ENCODE measurements at regions not wholly inside any gene's neighbourhood (a gene's known extent, or its start where the extent isn't known, plus 50 kb on each side); places are given as distances from the start of the nearest gene placed in this dataset.
"Not testable (repeated sequence)": the region's sequence is repeated elsewhere in the genome, so short reads cannot be mapped to it uniquely, and the experiment has no call there.

DNA sequence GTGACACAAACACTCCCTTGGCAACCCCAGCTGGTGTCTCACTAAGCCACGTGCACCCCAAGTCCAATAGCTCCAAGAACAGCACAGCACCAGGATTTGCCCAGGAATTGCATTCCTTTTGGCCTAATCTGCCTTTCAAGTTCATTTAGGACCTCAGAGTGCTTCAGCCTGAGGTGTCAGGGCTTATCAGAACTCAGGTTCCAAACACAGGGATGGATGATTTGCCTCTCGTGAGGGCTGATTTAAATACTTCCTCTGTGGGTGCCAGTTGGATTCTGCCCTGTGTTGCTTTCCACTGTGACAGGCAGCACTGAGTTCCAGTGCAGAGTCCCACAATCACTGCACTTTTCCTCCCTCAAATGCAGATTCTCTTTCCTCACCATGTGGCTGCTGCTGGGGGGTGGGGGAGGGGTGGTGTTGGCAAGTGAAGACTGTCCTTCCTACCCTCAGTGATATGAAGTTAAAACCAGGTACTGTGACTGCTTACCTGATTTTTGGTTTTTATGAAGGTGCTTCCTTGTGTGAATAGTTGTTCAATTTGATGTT, 204.3 kb upstream of the STAC start:
- FAIRE-seq, result no peak
- no peak for DNase-seq (ENCODE audit: low spot score in 2 of 2)

DNA sequence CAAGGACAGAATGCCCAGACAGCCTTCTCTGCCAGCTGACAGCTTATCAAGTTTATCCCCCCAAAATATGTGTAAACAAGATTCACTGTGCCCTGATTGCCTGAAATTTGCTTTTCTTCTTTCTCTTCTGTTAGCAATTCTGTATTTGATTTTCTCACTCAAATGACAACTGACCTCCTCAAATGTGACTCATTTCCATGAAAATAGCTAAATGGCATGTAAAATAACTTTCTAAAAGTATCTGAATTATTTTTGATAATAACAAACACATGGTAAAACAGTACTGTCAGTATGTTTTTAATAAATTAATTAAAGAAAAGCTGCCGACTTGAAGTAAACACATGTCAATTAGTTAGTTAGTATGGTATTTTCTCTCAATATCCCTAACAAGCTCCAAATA, 202.3 kb upstream of the STAC start:
- FAIRE-seq (no peak), DNase-seq (ENCODE audit: low spot score in 2 of 2) (no peak)

DNA sequence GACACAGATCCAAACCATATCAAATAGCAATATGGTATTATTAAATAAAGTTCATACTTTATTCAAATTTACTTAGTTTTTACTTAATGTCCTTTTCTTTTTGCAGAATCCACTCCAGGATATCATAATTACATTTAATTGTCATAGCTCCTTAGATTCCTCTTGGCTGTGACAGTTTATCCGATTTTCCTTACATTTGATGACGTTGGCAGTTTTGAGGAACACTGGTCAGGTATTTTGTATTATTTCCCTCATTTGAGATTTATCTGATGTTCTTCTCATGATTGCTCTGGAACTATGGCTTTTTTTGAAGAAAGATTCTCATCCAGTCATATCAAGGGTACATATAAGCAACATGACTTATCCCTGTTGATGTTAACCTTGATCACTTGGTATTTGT, 198.3 kb upstream of the STAC start:
- DNase-seq (ENCODE audit: low spot score in 2 of 2) (no peak), FAIRE-seq (no peak)

DNA sequence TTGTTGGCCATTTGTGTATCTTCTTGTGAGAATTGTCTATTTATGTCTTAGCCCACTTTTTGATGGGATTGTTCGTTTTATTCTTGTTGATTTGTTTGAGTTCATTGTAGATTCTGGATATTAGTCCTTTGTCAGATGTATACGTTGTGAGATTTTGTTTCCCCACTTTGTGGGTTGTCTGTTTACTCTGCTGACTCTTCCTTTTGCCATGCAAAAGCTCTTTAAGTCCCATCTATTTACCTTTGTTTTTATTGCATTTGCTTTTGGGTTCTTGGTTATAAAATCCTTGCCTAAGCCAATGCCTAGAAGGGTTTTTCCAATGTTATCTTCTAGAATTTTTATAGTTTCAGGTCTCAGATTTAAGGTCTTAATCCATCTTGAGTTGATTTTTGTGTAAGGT, 193.1 kb upstream of the STAC start:
- DNase-seq (ENCODE audit: low spot score in 2 of 2); FAIRE-seq: not testable (repeated sequence)

DNA sequence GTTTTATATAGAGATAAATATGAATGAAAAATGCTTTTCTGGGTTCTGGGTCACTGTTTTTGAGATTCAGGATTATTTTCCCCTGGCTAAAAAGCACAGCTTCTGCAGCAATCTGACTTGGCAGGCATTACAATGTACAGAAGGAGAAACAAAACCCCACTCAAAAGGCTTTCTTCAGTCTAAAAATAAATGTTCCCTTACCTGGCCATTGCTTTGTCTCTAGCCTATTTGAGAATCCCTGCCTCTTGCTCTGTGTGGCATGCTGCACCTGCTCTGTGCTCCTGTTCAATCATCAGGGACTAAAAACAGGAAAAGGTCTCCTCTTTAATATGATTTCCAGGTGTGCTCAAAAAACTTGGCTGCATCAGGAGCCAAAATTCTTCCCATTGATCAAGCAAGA, 187.4 kb upstream of the STAC start:
- FAIRE-seq (no peak), DNase-seq (ENCODE audit: low spot score in 2 of 2) (no peak)

DNA sequence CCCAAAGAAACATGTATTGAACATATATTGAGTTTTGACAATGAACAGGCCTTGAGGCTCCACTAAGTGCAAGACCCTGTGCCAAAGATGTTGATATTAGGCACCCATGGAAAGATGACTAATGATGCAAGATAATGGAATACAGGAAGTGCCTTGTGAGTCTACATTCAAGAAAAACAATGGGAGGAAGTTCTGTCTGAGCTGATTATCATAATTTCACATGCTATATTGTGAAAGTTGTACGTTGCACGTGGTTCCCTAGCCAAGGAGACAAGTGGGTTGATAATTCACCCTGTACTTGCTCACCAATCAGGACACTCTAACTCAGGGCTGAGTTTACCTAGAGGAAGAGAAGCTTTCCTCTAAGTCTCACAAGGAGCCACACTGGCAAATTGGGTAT, 186.9 kb upstream of the STAC start:
- FAIRE-seq, result no peak

DNA sequence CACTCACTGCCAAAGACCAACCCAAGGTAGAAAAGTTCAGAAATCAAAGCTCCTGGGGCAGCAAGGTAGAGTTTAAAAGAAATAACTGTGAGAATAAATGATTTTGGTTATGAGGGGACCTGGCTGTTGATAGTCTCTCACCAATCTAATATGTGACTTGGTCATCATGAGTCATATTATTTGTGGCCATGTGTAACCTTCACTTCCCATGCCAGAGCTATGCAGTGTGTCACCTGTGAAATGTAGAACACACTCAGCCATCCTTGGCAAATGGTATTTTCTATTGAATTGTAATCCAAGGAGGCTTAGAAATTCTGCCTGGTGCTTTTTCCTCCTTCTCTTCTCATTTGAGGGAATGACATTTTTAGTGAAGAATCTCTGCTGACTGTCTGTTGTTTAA, 184.2 kb upstream of the STAC start:
- no peak for DNase-seq (ENCODE audit: low spot score in 2 of 2)
- no peak for FAIRE-seq

More for the DNA sequence above, 186.9 kb upstream of the STAC start:
- no peak for DNase-seq (ENCODE audit: low spot score in 2 of 2)

DNA sequence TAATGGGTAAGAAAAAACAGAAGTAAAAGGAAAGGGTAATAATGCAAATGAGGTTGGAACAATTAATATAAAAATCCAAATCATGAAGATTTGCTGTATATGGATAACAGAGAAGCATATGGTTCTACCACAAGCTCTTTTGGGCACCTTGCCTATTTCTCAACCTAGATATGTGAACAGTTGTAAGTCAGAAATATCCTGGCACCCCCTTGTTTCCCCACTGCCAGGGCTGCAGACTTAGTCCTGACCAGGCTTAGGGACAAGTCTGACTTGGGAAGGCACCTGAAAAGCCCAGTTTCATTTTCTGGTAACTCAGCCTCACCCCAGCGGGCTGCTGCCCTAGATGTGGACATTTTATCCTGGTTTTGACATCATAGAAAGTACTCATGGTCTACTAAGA, 183.2 kb upstream of the STAC start:
- FAIRE-seq (no peak), DNase-seq (ENCODE audit: low spot score in 2 of 2) (no peak)

DNA sequence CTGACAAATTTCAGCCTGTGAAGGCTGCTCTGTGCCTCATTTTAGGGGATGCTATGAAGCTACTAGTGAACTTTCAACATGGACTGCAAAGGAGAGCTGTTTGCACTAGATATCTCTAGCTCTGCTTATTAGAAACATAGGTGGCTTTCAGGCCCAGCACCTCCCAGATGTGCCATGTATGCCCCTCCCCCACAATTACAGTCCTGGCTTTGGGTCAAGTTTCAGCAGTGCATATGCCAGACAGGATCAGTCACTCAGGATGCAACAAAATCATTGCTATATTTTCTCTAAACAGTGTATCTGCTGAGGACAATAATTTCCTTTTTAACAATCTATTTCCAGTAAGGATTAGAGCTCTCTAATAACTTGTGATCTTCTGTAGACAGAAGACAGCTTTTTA, 178.8 kb upstream of the STAC start:
- DNase-seq (ENCODE audit: low spot score in 2 of 2), result no peak
- FAIRE-seq, result no peak

DNA sequence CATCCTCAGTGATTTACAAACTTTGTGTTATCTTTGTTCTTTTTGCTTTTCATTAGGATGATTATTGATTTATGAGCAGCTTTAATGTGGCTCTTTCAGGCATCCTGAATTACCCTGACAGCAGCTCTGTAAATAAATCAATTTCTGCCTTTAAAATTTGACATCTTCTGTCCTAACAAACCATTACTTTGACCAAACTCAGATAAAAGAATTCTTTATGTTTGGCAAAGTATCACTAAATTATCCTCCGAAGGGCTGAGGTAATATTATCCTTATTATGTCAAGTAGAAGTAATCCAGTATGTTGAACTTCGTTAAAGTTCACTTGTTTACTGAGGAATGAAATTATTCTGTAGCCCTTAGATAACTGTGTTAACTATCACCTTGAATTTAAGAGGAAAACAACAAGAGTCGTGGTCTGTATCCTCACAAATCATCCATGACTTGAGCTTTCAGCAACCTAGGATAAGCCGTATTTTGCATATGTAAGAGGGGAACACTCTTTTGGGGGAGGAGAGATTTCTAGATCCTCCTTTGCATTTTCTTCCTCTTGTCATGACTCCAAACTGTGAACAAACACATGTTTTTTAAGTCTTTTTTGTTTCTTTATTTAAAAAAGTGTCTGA, 173.2 kb upstream of the STAC start:
- DNase-seq (ENCODE audit: low spot score in 2 of 2), result no peak
- no peak for FAIRE-seq

DNA sequence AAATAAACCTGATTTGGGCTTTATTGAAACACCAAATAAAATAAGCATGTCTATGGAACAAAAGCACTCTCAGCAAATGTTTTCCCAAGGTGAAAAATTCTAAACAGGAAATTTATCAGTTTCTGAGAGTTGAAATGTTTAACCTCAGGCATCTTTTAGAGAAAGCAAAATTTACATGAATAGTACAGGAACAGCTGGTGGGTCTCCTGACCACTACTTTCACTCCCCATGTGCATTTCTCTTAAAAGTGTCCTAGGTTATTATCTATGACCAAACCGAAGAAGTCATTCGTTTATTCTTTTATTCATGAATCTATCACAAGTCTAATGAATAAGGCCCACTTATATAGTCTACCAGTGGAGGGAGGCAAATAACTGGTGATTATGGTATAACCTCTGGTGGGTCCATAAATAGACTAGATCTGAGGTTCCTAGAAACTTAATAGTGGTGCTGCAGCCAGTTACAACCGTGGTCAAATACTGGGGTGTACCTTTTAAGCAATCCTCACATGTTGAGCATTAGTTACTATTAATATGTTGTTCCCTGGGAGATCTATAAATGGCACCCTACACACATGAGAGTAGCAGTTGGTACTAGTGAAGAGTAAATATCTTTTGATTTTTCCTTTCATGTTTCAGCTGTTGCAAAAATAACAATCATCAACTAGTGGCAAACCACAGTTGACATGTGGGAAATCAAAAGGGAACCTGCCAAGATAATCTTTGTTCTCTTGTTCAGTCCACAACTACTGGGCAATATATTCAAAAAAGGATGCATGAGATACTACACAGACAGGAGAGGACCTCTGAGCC, 169.3 kb upstream of the STAC start:
- DNase-seq (ENCODE audit: low spot score in 2 of 2) (no peak), FAIRE-seq (no peak)

DNA sequence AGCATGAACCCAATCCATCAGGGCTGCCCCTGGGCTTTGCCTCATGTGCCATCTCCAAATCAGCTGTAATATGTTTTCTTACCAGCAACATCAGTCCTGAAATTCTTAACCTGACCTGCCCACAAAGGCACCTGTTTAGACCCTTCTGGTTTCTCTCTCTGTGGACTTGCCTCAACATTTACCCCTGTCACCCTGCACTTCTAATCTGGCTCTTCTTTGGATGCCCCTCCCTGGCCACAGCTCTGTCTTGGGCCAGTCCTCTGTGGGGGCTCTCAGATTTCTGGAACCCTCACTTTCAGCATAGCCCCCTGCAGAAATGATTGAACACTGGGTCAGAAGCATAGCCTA, 168.7 kb upstream of the STAC start:
- DNase-seq (ENCODE audit: low spot score in 2 of 2) (no peak), FAIRE-seq (no peak)

DNA sequence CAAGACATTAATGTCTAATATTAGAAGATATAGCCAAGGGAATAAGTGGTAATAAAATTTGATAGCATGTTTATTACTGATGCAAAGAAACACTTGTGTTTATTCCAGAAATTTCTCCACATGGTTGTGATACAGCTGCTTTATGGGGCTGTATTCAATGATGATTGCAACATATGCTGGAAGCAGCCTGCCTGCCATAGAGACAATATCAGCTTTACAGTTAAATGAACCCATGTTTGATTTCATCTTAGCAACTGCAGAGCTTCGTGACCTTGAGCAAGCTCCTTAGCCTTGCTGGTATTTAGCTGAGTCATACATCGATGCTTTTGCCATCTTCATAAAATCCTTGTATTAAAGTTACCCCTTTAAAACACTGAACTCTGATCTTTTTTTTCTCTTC, 168.1 kb upstream of the STAC start:
- FAIRE-seq, result no peak

DNA sequence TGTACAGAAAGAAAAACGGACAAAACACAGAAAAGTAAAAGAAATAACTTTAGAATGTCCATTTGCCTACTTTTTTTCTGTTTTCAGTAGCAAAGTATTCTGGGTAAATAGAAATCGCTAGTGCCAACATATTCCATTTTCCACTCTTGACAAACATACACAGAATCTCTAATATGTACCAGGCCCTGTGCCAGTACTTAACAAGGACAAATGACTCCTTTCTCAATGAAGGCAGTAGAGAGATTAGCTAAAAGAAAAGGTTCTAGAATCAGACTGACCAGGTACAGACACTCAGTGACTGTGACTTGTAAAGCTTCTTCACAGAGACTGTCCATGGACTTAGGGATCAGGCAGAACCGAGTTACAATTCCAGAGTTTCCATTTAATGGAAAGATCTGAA, 165.8 kb upstream of the STAC start:
- FAIRE-seq, result no peak
- DNase-seq (ENCODE audit: low spot score in 2 of 2), result no peak

More for the DNA sequence above, 168.1 kb upstream of the STAC start:
- DNase-seq (ENCODE audit: low spot score in 2 of 2), result no peak

DNA sequence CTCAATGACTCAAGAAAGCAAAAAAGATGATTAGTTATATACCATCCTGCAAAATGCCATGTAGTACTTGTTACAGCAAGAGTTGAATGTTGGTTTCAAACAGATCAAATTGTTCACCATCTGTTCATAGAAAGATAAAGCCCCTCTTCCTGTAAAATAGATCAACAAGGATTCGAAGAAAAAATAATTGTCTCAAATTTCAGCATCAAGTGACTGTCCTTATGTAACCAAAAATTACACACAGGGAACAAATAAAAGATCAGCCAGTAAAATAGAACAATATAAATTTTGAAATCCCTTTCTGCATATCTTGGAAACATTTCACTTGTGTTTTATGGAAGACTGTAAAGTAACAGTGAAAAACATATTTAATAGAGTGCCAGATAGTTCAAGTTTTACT, 165.1 kb upstream of the STAC start:
- FAIRE-seq, result no peak

DNA sequence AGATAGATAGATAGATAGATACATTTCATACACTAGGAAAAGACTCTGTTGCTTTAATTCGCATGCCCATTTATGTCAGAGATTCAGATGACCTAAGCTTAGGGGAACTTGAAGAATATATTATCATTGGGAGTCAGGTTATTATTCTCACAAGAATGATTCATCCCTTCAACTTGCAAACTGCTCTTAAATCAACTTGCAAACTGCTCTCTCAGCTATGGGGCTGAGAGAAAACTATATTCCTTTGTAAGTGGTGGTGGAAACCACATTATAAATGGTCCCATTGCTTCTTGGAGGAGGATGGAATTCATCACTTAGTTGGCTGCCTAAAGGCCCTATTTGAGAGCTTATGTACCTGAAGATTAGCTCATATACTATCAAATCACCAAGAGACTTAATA, 160.9 kb upstream of the STAC start:
- DNase-seq (ENCODE audit: low spot score in 2 of 2), result no peak
- no peak for FAIRE-seq

More for the DNA sequence above, 165.1 kb upstream of the STAC start:
- DNase-seq (ENCODE audit: low spot score in 2 of 2), result no peak

DNA sequence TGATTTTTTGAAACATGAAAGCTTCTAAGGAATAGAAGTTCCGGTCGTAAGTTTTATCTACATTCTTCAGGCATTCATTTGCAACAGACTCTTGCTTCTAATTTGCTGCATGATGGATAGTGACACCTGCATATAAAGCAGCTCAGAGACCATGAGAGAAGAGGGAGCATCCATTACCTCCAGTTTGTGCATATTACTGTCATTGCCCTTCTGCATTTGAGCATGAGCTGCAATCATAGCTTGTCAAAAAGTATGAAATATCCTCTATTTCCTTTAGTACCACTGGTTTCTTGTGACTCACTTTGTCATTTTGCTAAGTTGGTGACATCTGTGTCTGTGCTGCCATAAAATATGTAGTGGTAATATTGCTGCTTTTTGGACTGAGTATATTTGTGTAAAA, 160.1 kb upstream of the STAC start:
- FAIRE-seq (no peak), DNase-seq (ENCODE audit: low spot score in 2 of 2) (no peak)

DNA sequence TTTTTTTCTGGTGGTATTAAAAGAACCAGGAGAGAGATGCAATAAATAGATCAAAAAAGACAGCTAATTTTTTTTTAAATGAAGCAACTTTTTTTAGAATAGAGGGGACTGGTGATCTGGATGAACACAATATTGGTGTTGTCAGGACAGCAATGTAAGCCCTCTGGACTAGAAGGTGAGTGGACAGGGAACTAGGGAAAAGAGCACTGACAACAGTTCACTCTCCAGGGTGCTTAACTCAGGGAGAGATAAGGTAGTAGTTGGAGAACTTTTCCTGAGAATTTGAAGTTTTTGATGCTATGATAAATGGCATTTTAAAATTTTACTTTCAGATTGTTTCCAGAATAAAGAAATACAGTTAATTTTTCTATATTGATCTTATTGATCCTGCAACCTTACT, 158.3 kb upstream of the STAC start:
- FAIRE-seq (no peak), DNase-seq (ENCODE audit: low spot score in 2 of 2) (no peak)

DNA sequence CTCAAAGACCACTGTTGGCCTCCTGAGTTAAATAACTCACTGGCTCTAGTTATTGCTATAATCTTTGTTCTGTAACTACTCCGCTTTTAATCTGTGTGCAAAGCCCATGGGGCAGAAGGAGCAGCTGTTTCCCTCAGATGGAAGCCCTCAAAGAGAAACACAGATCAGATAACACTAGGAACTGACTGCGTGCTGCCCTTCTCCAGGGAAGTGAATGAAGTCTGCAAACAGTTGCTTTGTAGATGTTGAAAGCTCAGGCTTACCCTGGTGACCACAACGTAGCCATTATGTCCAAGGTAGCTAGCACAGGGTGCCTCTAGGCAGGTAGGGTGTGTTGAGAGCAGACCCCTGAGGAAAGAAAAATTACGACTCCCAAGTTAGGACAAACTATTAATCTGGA, 152.3 kb upstream of the STAC start:
- DNase-seq (ENCODE audit: low spot score in 2 of 2), result no peak
- no peak for FAIRE-seq

DNA sequence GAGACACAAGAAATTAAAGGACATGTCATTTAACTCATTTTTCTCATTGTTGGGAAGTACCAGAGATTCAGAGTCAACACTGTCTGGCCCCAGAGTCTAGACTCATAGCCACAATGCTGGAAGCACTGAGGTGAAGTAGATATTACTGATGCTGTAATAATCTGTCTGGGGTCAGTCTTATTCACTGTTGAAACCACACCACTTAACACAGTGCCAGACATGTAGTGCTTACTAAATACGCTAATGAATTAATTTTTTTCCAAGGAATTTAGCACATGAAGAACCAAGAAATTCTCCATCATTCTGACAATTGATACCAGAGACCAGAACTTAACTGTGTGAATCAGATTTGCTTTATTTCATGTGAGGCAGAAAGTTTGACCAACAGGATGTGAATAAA, 150.8 kb upstream of the STAC start:
- DNase-seq (ENCODE audit: low spot score in 2 of 2) (no peak), FAIRE-seq (no peak)

DNA sequence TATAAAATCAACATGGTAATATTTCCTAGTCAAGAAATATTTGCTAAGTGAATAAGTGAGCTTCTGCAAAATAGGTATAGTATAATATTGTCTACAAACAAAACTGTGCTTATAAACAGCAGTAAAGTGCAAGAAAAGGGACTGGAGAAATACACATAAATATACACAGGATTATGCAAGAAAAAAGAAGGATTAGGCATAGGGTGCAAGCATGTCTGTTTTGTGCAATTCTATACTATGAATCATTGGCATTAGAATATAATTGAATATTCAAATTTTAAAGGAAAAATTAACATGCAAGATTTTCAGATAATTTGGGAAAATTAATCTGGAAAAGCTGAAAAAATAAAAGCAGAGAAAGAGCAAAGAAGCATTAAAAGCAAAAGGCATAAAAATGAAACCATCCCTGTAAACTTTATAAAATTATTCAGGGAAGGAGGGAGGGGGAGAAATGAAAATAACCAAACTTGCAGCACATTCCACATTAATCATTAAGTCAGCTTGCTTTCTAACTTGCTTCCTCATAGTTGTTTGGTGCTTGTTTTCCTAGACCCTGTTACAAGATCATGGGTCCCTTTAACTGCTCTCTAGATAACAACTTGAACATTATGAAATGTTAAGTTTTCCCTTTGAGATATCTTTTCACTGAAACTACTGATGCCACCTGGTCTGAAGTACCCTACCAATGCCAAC, 147.4 kb upstream of the STAC start:
- FAIRE-seq, result no peak
- no peak for DNase-seq (ENCODE audit: low spot score in 2 of 2)

DNA sequence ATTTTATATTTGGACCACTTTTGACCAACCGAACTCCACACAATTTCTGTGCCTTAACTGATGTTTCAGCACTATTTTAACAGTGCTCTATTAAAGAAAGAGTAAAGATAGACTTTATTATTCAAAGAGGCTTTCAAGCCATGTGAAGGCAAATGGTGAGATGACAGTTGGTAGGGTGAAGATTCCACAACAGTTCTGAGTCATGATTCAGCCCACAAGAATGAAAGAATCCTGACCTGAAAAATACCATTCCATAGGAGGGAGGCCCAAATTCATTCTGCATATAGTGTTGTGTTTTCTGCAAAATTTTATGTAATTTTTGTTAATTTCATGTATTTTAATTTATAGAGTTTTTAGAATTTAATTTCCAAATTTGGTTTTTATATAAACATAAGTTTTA, 135.6 kb upstream of the STAC start:
- no peak for DNase-seq (ENCODE audit: low spot score in 2 of 2)
- FAIRE-seq, result no peak
